ENCODE measurements at regions not wholly inside any gene's neighbourhood (a gene's known extent, or its start where the extent isn't known, plus 50 kb on each side); places are given as distances from the start of the nearest gene placed in this dataset.

DNA sequence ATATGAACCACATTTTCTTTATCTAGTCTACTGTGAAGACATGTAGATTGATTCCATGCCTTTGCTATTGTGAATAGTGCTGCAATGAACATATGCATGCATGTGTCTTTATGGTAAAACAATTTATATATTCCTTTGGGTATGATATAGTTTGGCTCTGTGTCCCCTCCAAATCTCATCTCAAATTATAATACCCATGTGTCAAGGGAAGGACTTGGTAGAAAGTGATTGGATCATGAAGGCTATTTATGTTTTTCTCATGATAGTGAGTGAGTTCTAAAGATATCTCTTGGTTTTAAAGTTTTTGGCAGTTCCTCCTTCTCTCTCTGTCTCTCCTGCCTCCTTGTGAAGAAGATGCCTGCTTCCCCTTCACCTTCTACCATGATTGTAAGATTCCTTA is 248.7 kb downstream of the GPR37 start:
- no peak for DNase-seq (ENCODE audit: low spot score)
- Mint-ChIP-seq H3K9me3 (peaks cover 30% of the 10 kb centered on the region), H3K36me3 (no peaks in the 10 kb centered on the region), H3K4me1 (ENCODE audit: low read depth in 2 of 2) (no peaks in the 10 kb centered on the region), H3K27ac (no peak overlapping the region), H3K27me3 (no peaks in the 10 kb centered on the region), H3K4me3 (no peak overlapping the region)
- ATAC-seq: no peak

GRCh38 chr7:124515106-124515830 is 250.3 kb downstream of the GPR37 start:
- H3K4me3 Mint-ChIP-seq: no peak overlapping the region
- peaks cover 16% of the 10 kb centered on the region for H3K9me3 Mint-ChIP-seq
- H3K27me3 Mint-ChIP-seq: no peaks in the 10 kb centered on the region
- no peaks in the 10 kb centered on the region for H3K4me1 Mint-ChIP-seq (ENCODE audit: low read depth in 2 of 2)
- DNase-seq (ENCODE audit: low spot score): no peak
- no peak for ATAC-seq
- no peaks in the 10 kb centered on the region for H3K36me3 Mint-ChIP-seq
- no peak overlapping the region for H3K27ac Mint-ChIP-seq

GRCh38 chr7:124514471-124514870 is 251.1 kb downstream of the GPR37 start:
- Mint-ChIP-seq H3K27ac (no peak overlapping the region), H3K4me3 (no peak overlapping the region), H3K9me3 (peaks cover 14% of the 10 kb centered on the region), H3K4me1 (ENCODE audit: low read depth in 2 of 2) (no peaks in the 10 kb centered on the region), H3K36me3 (no peaks in the 10 kb centered on the region), H3K27me3 (no peaks in the 10 kb centered on the region)
- no peak for DNase-seq (ENCODE audit: low spot score)
- ATAC-seq: no peak

DNA sequence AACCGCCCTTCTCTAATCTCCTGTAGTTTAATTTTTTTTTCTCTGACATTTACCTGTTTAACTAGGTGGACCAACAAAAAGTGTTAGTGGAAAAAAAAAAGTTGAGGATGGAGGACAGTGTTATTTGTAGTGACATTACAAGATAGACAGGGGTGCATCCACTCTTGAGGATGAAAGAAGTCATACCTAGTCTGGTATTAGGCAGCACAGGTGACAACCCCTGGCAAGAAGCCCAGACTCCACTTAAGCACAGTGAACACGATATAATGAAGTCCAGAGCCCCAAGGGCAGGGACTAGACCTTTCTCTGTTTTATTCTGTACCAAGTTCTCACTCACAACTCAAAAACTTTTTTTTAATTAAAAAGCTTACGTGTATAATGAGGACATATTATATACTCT is 268.4 kb downstream of the GPR37 start:
- Mint-ChIP-seq H3K27ac (no peak overlapping the region), H3K4me3 (no peak overlapping the region), H3K36me3 (no peaks in the 10 kb centered on the region)

GRCh38 chr7:124489925-124490324 is 275.7 kb downstream of the GPR37 start:
- H3K27ac Mint-ChIP-seq: no peak overlapping the region
- no peak for ATAC-seq

More for the DNA sequence above, 268.4 kb downstream of the GPR37 start:
- Mint-ChIP-seq H3K4me1 (ENCODE audit: low read depth in 2 of 2) (no peaks in the 10 kb centered on the region), H3K9me3 (peaks cover 18% of the 10 kb centered on the region), H3K27me3 (no peaks in the 10 kb centered on the region)
- DNase-seq (ENCODE audit: low spot score) (no peak), ATAC-seq (no peak)

DNA sequence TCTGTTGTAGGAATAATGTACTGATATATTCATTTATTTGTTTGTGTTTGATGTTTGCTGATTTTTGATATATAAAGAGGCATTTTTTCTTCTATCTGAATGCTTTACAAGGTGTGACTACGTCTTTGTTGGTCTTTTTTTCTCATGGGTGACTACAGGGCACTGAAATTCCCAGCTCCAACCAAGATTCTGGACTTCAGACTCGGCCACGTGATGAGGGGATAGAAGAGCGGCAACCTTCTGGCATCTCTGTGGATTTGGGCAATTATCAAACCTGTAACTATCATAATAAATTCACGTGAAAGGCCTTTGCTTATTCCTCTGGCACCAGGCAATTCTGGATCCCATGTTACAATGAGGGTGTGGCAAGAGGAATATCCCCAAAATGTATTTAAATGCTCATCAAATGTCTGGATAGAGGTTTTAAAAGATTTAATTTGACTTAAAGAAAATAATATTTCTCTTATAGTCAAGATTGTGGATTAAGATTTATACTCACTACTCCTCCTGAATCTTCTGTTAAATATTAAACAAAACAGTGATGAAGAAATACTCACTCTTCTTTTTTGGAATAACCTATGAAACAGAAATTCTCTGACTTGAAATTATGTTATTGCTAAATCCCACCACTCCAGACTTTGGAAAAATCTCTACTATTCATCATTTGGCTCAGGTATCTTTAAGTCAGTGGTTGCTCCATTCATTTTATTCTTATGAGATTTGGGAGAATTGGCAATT is 276.3 kb downstream of the GPR37 start:
- no peak for ATAC-seq
- no peak for DNase-seq (ENCODE audit: low spot score)
- no peaks in the 10 kb centered on the region for H3K36me3 Mint-ChIP-seq
- no peak overlapping the region for H3K27ac Mint-ChIP-seq
- H3K4me3 Mint-ChIP-seq: no peak overlapping the region
- no peaks in the 10 kb centered on the region for H3K27me3 Mint-ChIP-seq
- H3K9me3 Mint-ChIP-seq: peaks cover 12% of the 10 kb centered on the region
- no peaks in the 10 kb centered on the region for H3K4me1 Mint-ChIP-seq (ENCODE audit: low read depth in 2 of 2)

More at GRCh38 chr7:124489925-124490324, 275.7 kb downstream of the GPR37 start:
- peaks cover 12% of the 10 kb centered on the region for H3K9me3 Mint-ChIP-seq
- no peaks in the 10 kb centered on the region for H3K36me3 Mint-ChIP-seq
- H3K4me1 Mint-ChIP-seq (ENCODE audit: low read depth in 2 of 2): no peaks in the 10 kb centered on the region
- no peaks in the 10 kb centered on the region for H3K27me3 Mint-ChIP-seq
- no peak overlapping the region for H3K4me3 Mint-ChIP-seq
- no peak for DNase-seq (ENCODE audit: low spot score)

DNA sequence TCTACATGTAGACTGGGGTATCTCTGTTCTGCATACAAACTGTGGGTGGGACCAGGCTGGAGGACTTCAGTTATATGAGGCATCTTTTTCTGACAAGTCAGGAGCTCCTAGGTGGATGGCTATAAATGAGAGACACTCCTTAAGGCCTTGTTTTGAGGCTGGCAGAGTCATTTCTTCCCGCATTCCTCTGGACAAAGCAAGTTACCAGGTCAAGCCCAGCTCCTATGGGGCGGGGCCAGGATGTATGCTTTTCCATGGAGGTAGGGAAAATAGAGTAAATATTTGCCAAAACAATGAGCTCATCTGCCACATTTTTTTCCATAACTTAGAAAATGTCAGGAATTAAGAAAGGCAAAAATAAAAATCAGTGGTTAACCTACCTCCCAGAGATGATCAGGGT is 283.4 kb downstream of the GPR37 start:
- Mint-ChIP-seq H3K4me1 (ENCODE audit: low read depth in 2 of 2) (no peaks in the 10 kb centered on the region), H3K9me3 (peaks cover 9% of the 10 kb centered on the region), H3K4me3 (no peak overlapping the region), H3K27me3 (no peaks in the 10 kb centered on the region), H3K27ac (no peak overlapping the region), H3K36me3 (no peaks in the 10 kb centered on the region)
- no peak for ATAC-seq
- no peak for DNase-seq (ENCODE audit: low spot score)

- DNase-seq (ENCODE audit: low spot score) (no peak), ATAC-seq (no peak)
- Mint-ChIP-seq H3K9me3 (peaks cover 12% of the 10 kb centered on the region), H3K36me3 (no peaks in the 10 kb centered on the region), H3K4me1 (ENCODE audit: low read depth in 2 of 2) (no peaks in the 10 kb centered on the region), H3K27me3 (no peaks in the 10 kb centered on the region), H3K4me3 (no peak overlapping the region), H3K27ac (no peak overlapping the region)
Observed at GRCh38 chr7:124480821-124481290, 284.7 kb downstream of the GPR37 start.

DNA sequence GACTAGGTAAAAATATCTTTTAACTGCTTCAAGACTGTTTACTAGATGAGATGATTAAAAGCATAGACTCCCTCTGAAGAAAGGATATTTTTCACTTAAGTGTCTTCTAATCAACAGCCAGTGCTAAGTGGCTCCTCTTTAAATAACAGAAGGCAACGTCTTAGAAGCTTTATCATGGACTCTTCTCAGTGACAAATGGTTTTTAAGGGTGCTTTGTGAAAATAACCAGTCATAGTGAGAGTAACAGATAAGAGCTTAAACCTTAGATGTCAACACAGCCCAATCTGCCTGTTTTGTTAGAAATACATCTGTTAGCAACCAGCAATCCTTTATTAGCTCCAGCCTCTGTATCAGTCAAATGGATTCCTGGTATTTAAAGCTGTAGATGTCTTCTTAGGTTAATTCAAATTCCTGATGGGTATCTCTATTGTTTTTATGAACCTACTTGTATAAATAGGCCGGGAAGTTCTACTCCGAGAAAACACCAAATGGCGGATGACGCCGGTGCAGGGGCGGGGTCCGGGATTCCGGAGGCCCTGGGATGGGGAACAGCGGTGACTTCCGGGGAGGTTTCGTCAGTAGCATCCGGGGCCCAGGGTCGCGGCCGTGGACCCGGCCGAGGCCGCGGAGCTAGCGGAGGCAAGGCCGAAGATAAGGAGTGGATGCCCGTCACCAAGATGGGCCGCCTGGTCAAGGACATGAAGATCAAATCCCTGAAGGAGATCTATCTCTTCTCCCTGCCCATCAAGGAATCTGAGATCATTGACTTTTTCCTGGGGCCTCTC is 285.4 kb downstream of the GPR37 start:
- Mint-ChIP-seq H3K36me3 (no peaks in the 10 kb centered on the region), H3K4me1 (ENCODE audit: low read depth in 2 of 2) (no peaks in the 10 kb centered on the region), H3K4me3 (no peak overlapping the region), H3K27me3 (no peaks in the 10 kb centered on the region), H3K9me3 (peaks cover 10% of the 10 kb centered on the region), H3K27ac (no peak overlapping the region)
- ATAC-seq (no peak), DNase-seq (ENCODE audit: low spot score) (no peak)

GRCh38 chr7:124462249-124462648 is 303.3 kb downstream of the GPR37 start:
- H3K4me3 Mint-ChIP-seq: no peak overlapping the region
- H3K4me1 Mint-ChIP-seq (ENCODE audit: low read depth in 2 of 2): no peaks in the 10 kb centered on the region
- peaks cover 7% of the 10 kb centered on the region for H3K36me3 Mint-ChIP-seq
- H3K27me3 Mint-ChIP-seq: no peaks in the 10 kb centered on the region
- ATAC-seq: no peak
- H3K27ac Mint-ChIP-seq: no peak overlapping the region
- H3K9me3 Mint-ChIP-seq: peaks cover 8% of the 10 kb centered on the region
- DNase-seq (ENCODE audit: low spot score): no peak

DNA sequence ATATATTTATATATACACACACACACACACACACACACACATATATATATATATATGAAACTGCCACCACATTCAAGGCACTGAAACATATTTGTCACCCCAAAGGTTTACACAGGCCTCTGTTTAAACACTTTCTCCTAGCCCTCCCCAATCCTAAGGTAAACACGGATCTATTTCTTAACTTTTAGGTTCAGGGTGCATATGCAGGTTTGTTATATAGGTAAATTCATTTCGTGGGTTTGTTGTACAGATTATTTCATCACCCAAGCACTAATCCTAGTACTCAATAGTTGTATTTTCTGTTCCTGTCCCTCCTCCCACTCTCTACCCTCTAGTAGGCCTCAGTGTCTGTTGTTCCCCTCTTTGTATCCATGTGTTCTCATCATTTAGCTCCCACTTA is 305.0 kb downstream of the GPR37 start:
- H3K27ac Mint-ChIP-seq: no peak overlapping the region
- DNase-seq (ENCODE audit: low spot score) (no peak), ATAC-seq (no peak)
- no peaks in the 10 kb centered on the region for H3K4me1 Mint-ChIP-seq (ENCODE audit: low read depth in 2 of 2)
- peaks cover 10% of the 10 kb centered on the region for H3K9me3 Mint-ChIP-seq
- no peaks in the 10 kb centered on the region for H3K27me3 Mint-ChIP-seq
- H3K36me3 Mint-ChIP-seq: peaks cover 3% of the 10 kb centered on the region
- H3K4me3 Mint-ChIP-seq: no peak overlapping the region

DNA sequence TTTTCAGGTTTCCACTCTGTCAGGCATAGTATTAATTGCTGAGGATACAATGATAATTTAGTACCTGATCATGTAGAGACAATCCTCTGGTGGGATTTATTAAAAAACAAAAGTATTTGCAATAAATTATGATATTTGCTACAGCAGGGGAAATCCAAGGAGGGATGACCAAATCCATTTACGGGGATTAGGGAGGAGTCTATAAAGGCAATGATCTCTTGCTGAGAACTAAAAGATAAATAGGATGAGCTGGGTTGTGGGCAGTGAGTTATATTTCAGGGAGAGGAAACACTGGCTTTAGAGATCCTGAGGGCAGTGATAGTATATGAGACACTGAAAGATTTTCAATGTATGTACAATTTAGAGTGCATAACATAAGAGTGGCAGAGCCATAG is 305.5 kb downstream of the GPR37 start:
- Mint-ChIP-seq H3K27ac (no peak overlapping the region), H3K4me1 (ENCODE audit: low read depth in 2 of 2) (no peaks in the 10 kb centered on the region), H3K27me3 (no peaks in the 10 kb centered on the region), H3K4me3 (no peak overlapping the region), H3K9me3 (peaks cover 14% of the 10 kb centered on the region), H3K36me3 (no peaks in the 10 kb centered on the region)
- ATAC-seq (no peak), DNase-seq (ENCODE audit: low spot score) (no peak)

DNA sequence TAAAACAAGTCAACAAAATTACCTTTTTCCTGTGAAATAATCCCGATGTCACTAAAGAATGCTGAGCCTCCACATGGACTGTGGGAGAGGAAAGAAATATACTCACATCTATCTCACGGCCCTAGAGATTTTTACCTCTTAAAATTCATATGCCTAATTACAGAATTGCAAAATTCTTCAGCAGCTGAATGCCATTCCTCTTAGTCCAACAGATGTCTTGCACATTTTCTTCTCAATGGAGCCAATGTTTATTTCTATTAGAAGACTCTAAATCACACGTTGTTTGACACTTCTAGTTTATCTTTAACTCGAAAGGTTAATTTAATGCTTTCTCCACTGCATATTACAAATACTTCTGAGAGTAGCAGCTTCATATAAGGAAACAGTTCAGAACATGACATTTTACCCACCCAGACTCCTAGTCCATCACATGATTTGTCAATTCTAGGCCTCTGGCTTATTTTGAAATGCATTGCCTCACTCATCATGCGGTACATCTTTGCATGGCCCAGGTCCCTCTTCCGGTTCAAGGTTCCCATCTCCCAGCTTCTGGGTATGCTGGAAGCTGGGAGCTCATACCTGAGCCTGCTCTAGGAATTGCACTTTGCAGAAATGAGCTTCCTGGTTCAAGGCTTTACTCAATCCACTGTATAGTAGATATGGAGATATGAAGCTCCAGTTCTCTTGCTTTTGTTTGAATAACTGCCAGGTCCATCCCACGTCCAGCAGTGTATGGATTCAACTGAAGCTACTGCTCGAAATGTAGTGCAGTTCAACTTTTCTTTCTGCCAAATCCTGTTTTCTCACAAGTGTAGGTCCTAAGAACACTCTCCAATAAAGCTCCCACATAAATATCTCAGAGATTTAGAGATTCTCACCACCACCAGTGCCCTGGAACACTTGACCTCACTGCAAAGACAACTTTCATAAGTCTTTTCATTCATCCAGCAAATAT is 306.2 kb downstream of the GPR37 start:
- Mint-ChIP-seq H3K4me1 (ENCODE audit: low read depth in 2 of 2) (no peaks in the 10 kb centered on the region), H3K9me3 (peaks cover 14% of the 10 kb centered on the region)
- ATAC-seq: no peak

More for the DNA sequence above, 306.2 kb downstream of the GPR37 start:
- Mint-ChIP-seq H3K36me3 (no peaks in the 10 kb centered on the region), H3K27ac (no peak overlapping the region), H3K4me3 (no peak overlapping the region), H3K27me3 (no peaks in the 10 kb centered on the region)
- DNase-seq (ENCODE audit: low spot score): no peak

Data from natural killer cell treated with Interleukin-12 subunit alpha and Interleukin-12 subunit beta and Interleukin-15 and Interleukin-18, amount 100 ng/mL, for 72 hours (primary cell).